ENCODE measurements at regions not wholly inside any gene's neighbourhood (a gene's known extent, or its start where the extent isn't known, plus 50 kb on each side); places are given as distances from the start of the nearest gene placed in this dataset.

DNA sequence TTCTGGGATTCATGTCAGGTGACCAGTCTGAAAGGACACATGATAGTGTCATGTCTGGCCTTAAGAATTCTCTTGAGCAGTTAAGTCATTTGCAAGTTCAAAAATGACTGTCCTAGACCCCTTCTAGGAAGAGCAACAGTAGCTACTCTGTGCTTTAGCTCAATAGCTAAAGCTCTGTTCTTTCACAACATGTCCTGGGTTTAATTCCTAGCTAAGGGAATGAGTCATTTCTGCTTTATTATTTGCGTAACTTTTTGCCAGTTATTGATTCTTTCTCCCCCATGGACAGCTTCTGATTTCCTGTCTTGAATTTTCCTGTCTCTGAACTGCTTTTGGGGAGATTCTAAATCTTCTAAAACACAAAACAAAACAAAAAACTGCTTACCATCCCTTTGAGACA, 1055.8 kb upstream of the DIAPH2 start (continued):
- TF ChIP-seq, protein P1, sequence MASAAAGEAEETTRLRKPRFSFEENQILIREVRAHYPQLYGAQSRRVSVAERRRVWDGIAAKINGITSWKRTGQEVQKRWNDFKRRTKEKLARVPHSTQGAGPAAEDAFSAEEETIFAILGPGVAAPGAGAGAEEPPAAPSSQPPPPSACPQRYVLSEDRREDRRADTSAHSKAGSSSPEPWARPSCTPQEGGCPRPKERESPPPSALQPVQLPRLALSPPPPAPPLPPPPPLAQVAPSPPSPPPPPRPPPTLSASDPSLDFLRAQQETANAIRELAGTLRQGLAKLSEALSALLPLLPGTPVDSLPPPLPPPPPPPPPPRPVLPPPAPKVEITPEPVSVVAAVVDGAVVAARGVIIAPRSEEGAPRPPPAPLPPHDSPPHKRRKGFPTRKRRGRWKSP (CRISPR knock-in tag; IDR thresholded peaks at IDR 0.05), result no peak
- no peak for TF ChIP-seq POLR2G (IDR thresholded peaks at IDR 0.05; ENCODE audit: low read depth, low read length)
- no peak for TF ChIP-seq ZFX (CRISPR knock-in tag; IDR thresholded peaks at IDR 0.05; ENCODE audit: low read depth)
- TF ChIP-seq HNF4G (IDR thresholded peaks at IDR 0.05; ENCODE audit: borderline replicate concordance, low read depth, low read length), result no peak
- TF ChIP-seq HNF4G (CRISPR knock-in tag; IDR thresholded peaks at IDR 0.05; ENCODE audit: borderline replicate concordance, low read depth), result no peak
- TF ChIP-seq ZNF597 (CRISPR knock-in tag; IDR thresholded peaks at IDR 0.05), result no peak
- no peak for TF ChIP-seq CEBPG (CRISPR knock-in tag; IDR thresholded peaks at IDR 0.05)
- TF ChIP-seq ZNF850 (CRISPR knock-in tag; conservative IDR thresholded peaks at IDR 0.05), result no peak

GRCh38 chrX:95629737-95630136, 1054.9 kb upstream of the DIAPH2 start:
- peaks cover 7% of the 10 kb centered on the region; the same call in 1 of the 2 replicates for H3K9me3 ChIP-seq (ENCODE audit: low read length)
- TF ChIP-seq ZFP36 (IDR thresholded peaks at IDR 0.05; ENCODE audit: borderline replicate concordance, low read depth, low read length, partially characterized antibody), result peak; percentile 47
- no peak for TF ChIP-seq NRL (CRISPR knock-in tag; IDR thresholded peaks at IDR 0.05; ENCODE audit: borderline replicate concordance)
- no TSS peak for BruUV-seq (replicated peaks)
- H2AFZ ChIP-seq (ENCODE audit: low read length), result no peak overlapping the region
- in situ Hi-C loops (cut with HindIII; ENCODE audit: extremely low pct_ligation_motif_present, low pct_unique_long_range_greater_than_20kb) (no loop called here), intact Hi-C loops (cut with micrococcal nuclease; ENCODE audit: unreplicated experiment) (no loop called here)
- no peaks in the 10 kb centered on the region for H3K4me1 ChIP-seq (ENCODE audit: insufficient read depth, low read length)
- no peaks in the 10 kb centered on the region for H3K36me3 ChIP-seq (replicated peaks in 1 of 2; ENCODE audit: control insufficient read depth in 1 of 2, insufficient read depth in 2 of 2, low read length in 2 of 2)
- H3K4me3 ChIP-seq (replicated peaks in 1 of 3; ENCODE audit: insufficient read depth in 1 of 3, low read depth in 2 of 3, low read length in 3 of 3), result no peak overlapping the region
- no peak overlapping the region for H3K4me2 ChIP-seq (ENCODE audit: low read depth, low read length)
- H4K20me1 ChIP-seq (ENCODE audit: insufficient read depth, low read length), result no peaks in the 10 kb centered on the region
- H3K27me3 ChIP-seq (ENCODE audit: control insufficient read depth in 1 of 2, insufficient read depth in 2 of 2, low read length in 2 of 2), result no peaks in the 10 kb centered on the region
- H3K79me2 ChIP-seq (ENCODE audit: insufficient read depth, low read length), result no peaks in the 10 kb centered on the region
- no peak for FAIRE-seq
- H3K27ac ChIP-seq (ENCODE audit: extremely low read length, insufficient read depth, low read length), result no peak overlapping the region
- WGBS (ENCODE audit: low lambda C conversion rate), result 3% methylated on average over 2 of the region's 2 CpGs
- H3K9ac ChIP-seq (ENCODE audit: insufficient read depth, low read depth, low read length), result no peak overlapping the region
- no peak for ATAC-seq
- POLR2A ChIA-PET, result no interaction called here
- DNase-seq (ENCODE audit: low spot score), result no peak
- CTCF ChIA-PET (ENCODE audit: low intra/inter-chr PET ratio, low total read pairs), result no interaction called here

Measured in HepG2 (cell line).